ENCODE measurements at regions not wholly inside any gene's neighbourhood (a gene's known extent, or its start where the extent isn't known, plus 50 kb on each side); places are given as distances from the start of the nearest gene placed in this dataset.
"Not testable (repeated sequence)": the region's sequence is repeated elsewhere in the genome, so short reads cannot be mapped to it uniquely, and the experiment has no call there.

- DNase-seq: no peak
- peaks cover 7% of the 10 kb centered on the region for H3K9me3 ChIP-seq (replicated peaks)
- no peak overlapping the region for H3K4me3 ChIP-seq
- intact Hi-C loops (cut with micrococcal nuclease): no loop called here
- TF ChIP-seq CTCF (IDR thresholded peaks at IDR 0.05; ENCODE audit: borderline replicate concordance): no peak
- H3K27ac ChIP-seq (replicated peaks): no peak overlapping the region
- no peaks in the 10 kb centered on the region for H3K4me1 ChIP-seq
- no peaks in the 10 kb centered on the region for H3K36me3 ChIP-seq
- H3K27me3 ChIP-seq (ENCODE audit: low read depth): no peaks in the 10 kb centered on the region
These were observed 303.5 kb downstream of the TBC1D4 start for GRCh38 chr13:75178436-75178835.

GRCh38 chr13:75175575-75175974 is 306.4 kb downstream of the TBC1D4 start:
- no peak overlapping the region for H3K4me3 ChIP-seq
- no peaks in the 10 kb centered on the region for H3K36me3 ChIP-seq
- TF ChIP-seq CTCF (IDR thresholded peaks at IDR 0.05; ENCODE audit: borderline replicate concordance): no peak
- H3K27me3 ChIP-seq (ENCODE audit: low read depth): no peaks in the 10 kb centered on the region
- intact Hi-C loops (cut with micrococcal nuclease): no loop called here
- H3K27ac ChIP-seq (replicated peaks): no peak overlapping the region
- H3K9me3 ChIP-seq (replicated peaks): no peaks in the 10 kb centered on the region
- DNase-seq: no peak
- no peaks in the 10 kb centered on the region for H3K4me1 ChIP-seq

- DNase-seq; H3K4me3 ChIP-seq; H3K27ac ChIP-seq (replicated peaks); H3K4me1 ChIP-seq; intact Hi-C loops (cut with micrococcal nuclease); H3K9me3 ChIP-seq (replicated peaks); H3K36me3 ChIP-seq; H3K27me3 ChIP-seq (ENCODE audit: low read depth): not testable (repeated sequence)
These were observed 306.9 kb downstream of the TBC1D4 start for GRCh38 chr13:75175097-75175496.

GRCh38 chr13:75174481-75174880 is 307.5 kb downstream of the TBC1D4 start:
- TF ChIP-seq CTCF (IDR thresholded peaks at IDR 0.05; ENCODE audit: borderline replicate concordance): no peak

GRCh38 chr13:75173457-75174356 is 308.3 kb downstream of the TBC1D4 start:
- H3K27me3 ChIP-seq (ENCODE audit: low read depth): no peaks in the 10 kb centered on the region
- intact Hi-C loops (cut with micrococcal nuclease): no loop called here
- no peak overlapping the region for H3K4me3 ChIP-seq
- H3K9me3 ChIP-seq (replicated peaks): no peaks in the 10 kb centered on the region
- no peaks in the 10 kb centered on the region for H3K36me3 ChIP-seq
- no peak for TF ChIP-seq CTCF (IDR thresholded peaks at IDR 0.05; ENCODE audit: borderline replicate concordance)
- no peak overlapping the region for H3K27ac ChIP-seq (replicated peaks)
- H3K4me1 ChIP-seq: no peaks in the 10 kb centered on the region
- no peak for DNase-seq

More at GRCh38 chr13:75174481-75174880, 307.5 kb downstream of the TBC1D4 start:
- H3K36me3 ChIP-seq: no peaks in the 10 kb centered on the region
- no peak for DNase-seq
- no peak overlapping the region for H3K27ac ChIP-seq (replicated peaks)
- H3K9me3 ChIP-seq (replicated peaks): no peaks in the 10 kb centered on the region
- intact Hi-C loops (cut with micrococcal nuclease): no loop called here
- H3K4me1 ChIP-seq: no peaks in the 10 kb centered on the region
- H3K27me3 ChIP-seq (ENCODE audit: low read depth): no peaks in the 10 kb centered on the region
- H3K4me3 ChIP-seq: no peak overlapping the region

- no peaks in the 10 kb centered on the region for H3K9me3 ChIP-seq (replicated peaks)
- intact Hi-C loops (cut with micrococcal nuclease): no loop called here
- no peaks in the 10 kb centered on the region for H3K36me3 ChIP-seq
- TF ChIP-seq CTCF (IDR thresholded peaks at IDR 0.05; ENCODE audit: borderline replicate concordance): no peak
- H3K4me3 ChIP-seq: no peak overlapping the region
- no peak for DNase-seq
- H3K27me3 ChIP-seq (ENCODE audit: low read depth): no peaks in the 10 kb centered on the region
- no peaks in the 10 kb centered on the region for H3K4me1 ChIP-seq
- no peak overlapping the region for H3K27ac ChIP-seq (replicated peaks)
These were observed 311.7 kb downstream of the TBC1D4 start for GRCh38 chr13:75170311-75170710.
